Ovary (tissue), 3 donors: ENCODE measurements at regions not wholly inside any gene's neighbourhood (a gene's known extent, or its start where the extent isn't known, plus 50 kb on each side); places are given as distances from the start of the nearest gene placed in this dataset.

ENCODE experiments used
- POLR2A ChIP-seq: fragments of 450-650 bp; IDR thresholded peaks from one replicate; pipeline ENCODE4 v1.6.1; 2017; ENCODE audit warnings: antibody characterized with exemption, mild to moderate bottlenecking, moderate library complexity
- TF ChIP-seq, protein P1 (sequence below), 3 donors: fragments of 450-650 bp in 2 of 3; fragments of 200-600 bp in 1 of 3; IDR thresholded peaks; one replicate each; pipeline versions ENCODE4 v1.5.1 to v1.8.0; 2016 to 2022; ENCODE audit warnings: antibody characterized with exemption in 3 of 3, mild to moderate bottlenecking in 1 of 3
- donor health status: DM: no; HTN: no; CAD: no.

DNA sequence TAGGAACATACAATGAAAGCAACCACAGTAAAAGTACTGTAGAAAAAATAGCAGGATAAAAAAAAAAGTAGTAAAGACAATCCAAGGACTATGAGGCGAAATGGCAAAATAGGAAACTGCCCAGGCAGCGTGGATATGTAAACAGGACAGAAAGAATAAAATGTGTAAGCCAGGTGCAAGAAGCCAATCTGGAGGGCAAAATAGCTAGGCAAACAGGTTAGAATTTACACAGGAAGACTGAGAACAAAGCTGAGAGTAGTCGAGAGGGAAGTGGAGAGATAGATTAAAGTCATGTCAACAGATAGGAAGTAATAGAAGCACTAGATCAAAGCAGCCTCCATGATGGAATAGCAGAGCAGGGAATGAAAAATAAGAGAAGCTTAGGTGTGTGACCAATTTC lies 124.2 kb upstream of the B3GALT2 start:
- TF ChIP-seq POLR2A, result no peak
- TF ChIP-seq, protein P1, sequence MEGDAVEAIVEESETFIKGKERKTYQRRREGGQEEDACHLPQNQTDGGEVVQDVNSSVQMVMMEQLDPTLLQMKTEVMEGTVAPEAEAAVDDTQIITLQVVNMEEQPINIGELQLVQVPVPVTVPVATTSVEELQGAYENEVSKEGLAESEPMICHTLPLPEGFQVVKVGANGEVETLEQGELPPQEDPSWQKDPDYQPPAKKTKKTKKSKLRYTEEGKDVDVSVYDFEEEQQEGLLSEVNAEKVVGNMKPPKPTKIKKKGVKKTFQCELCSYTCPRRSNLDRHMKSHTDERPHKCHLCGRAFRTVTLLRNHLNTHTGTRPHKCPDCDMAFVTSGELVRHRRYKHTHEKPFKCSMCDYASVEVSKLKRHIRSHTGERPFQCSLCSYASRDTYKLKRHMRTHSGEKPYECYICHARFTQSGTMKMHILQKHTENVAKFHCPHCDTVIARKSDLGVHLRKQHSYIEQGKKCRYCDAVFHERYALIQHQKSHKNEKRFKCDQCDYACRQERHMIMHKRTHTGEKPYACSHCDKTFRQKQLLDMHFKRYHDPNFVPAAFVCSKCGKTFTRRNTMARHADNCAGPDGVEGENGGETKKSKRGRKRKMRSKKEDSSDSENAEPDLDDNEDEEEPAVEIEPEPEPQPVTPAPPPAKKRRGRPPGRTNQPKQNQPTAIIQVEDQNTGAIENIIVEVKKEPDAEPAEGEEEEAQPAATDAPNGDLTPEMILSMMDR (IDR thresholded peaks at IDR 0.05), result no peak
